NB4 (cell line): ENCODE measurements at regions not wholly inside any gene's neighbourhood (a gene's known extent, or its start where the extent isn't known, plus 50 kb on each side); places are given as distances from the start of the nearest gene placed in this dataset.

Source experiments
- CTCF ChIP-seq: IDR thresholded peaks from one replicate; pipeline ENCODE4 v1.5.1; 2012; ENCODE audit warnings: low read depth, low read length
- MAX ChIP-seq: IDR thresholded peaks from 2 replicates; pipeline ENCODE4 v1.6.1; 2011; ENCODE audit warnings: low read depth, low read length
- MYC ChIP-seq: IDR thresholded peaks from 2 replicates; pipeline ENCODE4 v1.6.1; 2011; ENCODE audit warnings: low read depth, low read length
- POLR2A ChIP-seq: IDR thresholded peaks from 2 replicates; pipeline ENCODE4 v1.6.1; 2011; ENCODE audit warnings: mild to moderate bottlenecking; ENCODE audit not compliant: insufficient read length; ENCODE audit errors: extremely low read depth

GRCh38 chr3:180401226-180401625, 200.7 kb upstream of the TTC14 start:
- TF ChIP-seq CTCF (no peak), POLR2A (no peak), MAX (no peak), MYC (no peak)
